PC-3 (cell line): ENCODE measurements at regions not wholly inside any gene's neighbourhood (a gene's known extent, or its start where the extent isn't known, plus 50 kb on each side); places are given as distances from the start of the nearest gene placed in this dataset.
"Not testable (repeated sequence)": the region's sequence is repeated elsewhere in the genome, so short reads cannot be mapped to it uniquely, and the experiment has no call there.

Source experiments
- EZH2 ChIP-seq: fragments of 300-600 bp; sonication (generic); IDR thresholded peaks from one replicate; pipeline ENCODE4 v1.6.1; 2017; ENCODE audit warnings: antibody characterized with exemption, mild to moderate bottlenecking, low read length; ENCODE audit not compliant: unreplicated experiment
- TF ChIP-seq, protein P1 (sequence below): fragments of 300-600 bp; sonication (generic); conservative IDR thresholded peaks from 2 replicates; pipeline ENCODE4 v1.5.1; 2017; ENCODE audit warnings: antibody characterized with exemption, low read depth, mild to moderate bottlenecking, low read length

GRCh38 chr21:9807675-9808074 is 713.7 kb upstream of the TPTE start:
- TF ChIP-seq, protein P1, sequence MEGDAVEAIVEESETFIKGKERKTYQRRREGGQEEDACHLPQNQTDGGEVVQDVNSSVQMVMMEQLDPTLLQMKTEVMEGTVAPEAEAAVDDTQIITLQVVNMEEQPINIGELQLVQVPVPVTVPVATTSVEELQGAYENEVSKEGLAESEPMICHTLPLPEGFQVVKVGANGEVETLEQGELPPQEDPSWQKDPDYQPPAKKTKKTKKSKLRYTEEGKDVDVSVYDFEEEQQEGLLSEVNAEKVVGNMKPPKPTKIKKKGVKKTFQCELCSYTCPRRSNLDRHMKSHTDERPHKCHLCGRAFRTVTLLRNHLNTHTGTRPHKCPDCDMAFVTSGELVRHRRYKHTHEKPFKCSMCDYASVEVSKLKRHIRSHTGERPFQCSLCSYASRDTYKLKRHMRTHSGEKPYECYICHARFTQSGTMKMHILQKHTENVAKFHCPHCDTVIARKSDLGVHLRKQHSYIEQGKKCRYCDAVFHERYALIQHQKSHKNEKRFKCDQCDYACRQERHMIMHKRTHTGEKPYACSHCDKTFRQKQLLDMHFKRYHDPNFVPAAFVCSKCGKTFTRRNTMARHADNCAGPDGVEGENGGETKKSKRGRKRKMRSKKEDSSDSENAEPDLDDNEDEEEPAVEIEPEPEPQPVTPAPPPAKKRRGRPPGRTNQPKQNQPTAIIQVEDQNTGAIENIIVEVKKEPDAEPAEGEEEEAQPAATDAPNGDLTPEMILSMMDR: not testable (repeated sequence)
- not testable (repeated sequence) for TF ChIP-seq EZH2
